Calu3 (cell line): ENCODE measurements at regions not wholly inside any gene's neighbourhood (a gene's known extent, or its start where the extent isn't known, plus 50 kb on each side); places are given as distances from the start of the nearest gene placed in this dataset.
"Not testable (repeated sequence)": the region's sequence is repeated elsewhere in the genome, so short reads cannot be mapped to it uniquely, and the experiment has no call there.

ENCODE experiments used
- BruUV-seq: library from RNA; stranded (reverse); fragments of 400-500 nt; replicated peaks from 2 replicates; lab custom pipeline; 2021; lab: Mats Ljungman, UMichigan
- CTCF ChIA-PET: fragments of 300-600 bp; sonication (Branson Sonifier 250); formaldehyde crosslinking; loops from one replicate; lab custom pipeline; 2022; ENCODE audit warnings: antibody characterized with exemption; lab: Charles Lee
- DNase-seq: peaks from one replicate; pipeline ENCODE4 v3.0.0; 2022
- H3K27ac Mint-ChIP-seq: one replicate; pipeline ENCODE4 v1.8.0; 2022; ENCODE audit warnings: mixed read lengths; ENCODE audit not compliant: unreplicated experiment
- H3K27me3 Mint-ChIP-seq: one replicate; pipeline ENCODE4 v1.8.0; 2022; ENCODE audit warnings: mixed read lengths; ENCODE audit not compliant: unreplicated experiment
- H3K36me3 Mint-ChIP-seq: one replicate; pipeline ENCODE4 v1.8.0; 2022; ENCODE audit warnings: mild to moderate bottlenecking, moderate library complexity, mixed read lengths; ENCODE audit not compliant: insufficient read depth, unreplicated experiment
- H3K4me1 Mint-ChIP-seq: one replicate; pipeline ENCODE4 v1.8.0; 2022; ENCODE audit warnings: mild to moderate bottlenecking, low read depth, mixed read lengths; ENCODE audit not compliant: unreplicated experiment
- H3K4me3 Mint-ChIP-seq: one replicate; pipeline ENCODE4 v1.8.0; 2022; ENCODE audit warnings: mild to moderate bottlenecking, low read depth, moderate library complexity, mixed read lengths; ENCODE audit not compliant: unreplicated experiment
- H3K9me3 Mint-ChIP-seq: one replicate; pipeline ENCODE4 v1.8.0; 2022; ENCODE audit warnings: low read depth, mixed read lengths; ENCODE audit not compliant: unreplicated experiment
- CTCF ChIP-seq: fragments of 200-600 bp; IDR thresholded peaks from one replicate; pipeline ENCODE4 v1.8.0; 2022; ENCODE audit warnings: antibody characterized with exemption; ENCODE audit not compliant: unreplicated experiment
- intact Hi-C: fragments of 100-400 bp; cut with micrococcal nuclease; formaldehyde crosslinking; loops from one replicate; pipeline ENCODE4 v1.10.0; 2022; ENCODE audit not compliant: unreplicated experiment

DNA sequence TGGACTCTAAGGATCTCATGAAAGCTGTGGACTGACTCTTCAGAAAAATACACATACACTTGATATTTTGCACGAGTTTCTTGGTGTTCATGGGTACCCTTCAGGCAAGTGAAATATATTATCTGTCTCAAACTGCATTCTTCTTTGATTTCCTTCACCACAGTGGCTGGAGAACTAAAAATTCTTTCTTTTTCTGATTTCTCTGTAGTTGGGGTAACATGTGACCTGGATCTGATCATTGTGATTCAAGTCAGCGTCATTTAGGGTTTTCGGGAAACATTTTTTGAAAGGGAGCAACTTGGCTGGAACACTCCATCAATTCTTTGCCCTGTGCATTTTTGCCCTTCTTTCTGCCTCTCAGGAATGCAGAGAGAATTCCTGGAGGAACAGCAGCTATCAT is 205.8 kb downstream of the OR2B2 start:
- CTCF ChIA-PET, result no interaction called here
- TF ChIP-seq CTCF, result no peak
- DNase-seq, result no peak
- no TSS peak for BruUV-seq
- Mint-ChIP-seq H3K4me3 (no peak overlapping the region), H3K4me1 (no peaks in the 10 kb centered on the region), H3K27me3 (no peaks in the 10 kb centered on the region), H3K27ac (no peak overlapping the region), H3K9me3 (no peaks in the 10 kb centered on the region), H3K36me3 (peaks cover 13% of the 10 kb centered on the region)
- intact Hi-C loops, result no loop called here

GRCh38 chr6:27700337-27700736 is 211.9 kb downstream of the OR2B2 start:
- Mint-ChIP-seq H3K4me1 (no peaks in the 10 kb centered on the region), H3K36me3 (peaks cover 5% of the 10 kb centered on the region), H3K27ac (no peak overlapping the region), H3K9me3 (peaks cover 2% of the 10 kb centered on the region), H3K4me3 (no peak overlapping the region), H3K27me3 (no peaks in the 10 kb centered on the region)
- CTCF ChIA-PET, result interaction anchor here (0.6 kb wide), 1 partner anchor 8 kb away, joined by 3 read pairs; no protein-coding TSS in a partner anchor
- no peak for TF ChIP-seq CTCF
- BruUV-seq, result no TSS peak
- DNase-seq, result no peak
- intact Hi-C loops, result no loop called here

DNA sequence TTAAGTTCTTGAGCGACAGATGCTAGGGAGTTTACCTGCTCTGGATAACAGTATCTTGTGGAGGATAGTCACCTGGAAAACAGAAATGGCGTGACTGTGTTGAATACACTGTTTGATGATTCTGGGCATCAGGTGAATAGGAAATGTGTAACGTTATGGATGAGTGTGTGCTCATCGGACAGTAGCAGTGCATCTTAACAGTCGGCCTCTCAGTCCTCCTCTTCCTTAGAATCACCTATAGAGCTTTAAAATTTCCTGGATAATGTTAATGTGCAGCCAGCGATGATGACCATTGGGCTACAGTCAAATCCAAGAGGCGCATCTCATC is 217.7 kb downstream of the OR2B2 start:
- H3K4me3 Mint-ChIP-seq, result peak overlapping the region; percentile 94
- peaks cover 21% of the 10 kb centered on the region for H3K36me3 Mint-ChIP-seq
- H3K9me3 Mint-ChIP-seq, result no peaks in the 10 kb centered on the region
- no peaks in the 10 kb centered on the region for H3K27me3 Mint-ChIP-seq
- no peaks in the 10 kb centered on the region for H3K4me1 Mint-ChIP-seq
- no peak for DNase-seq
- H3K27ac Mint-ChIP-seq, result peak overlapping the region; percentile 98
- BruUV-seq, result no TSS peak
- no peak for TF ChIP-seq CTCF
- CTCF ChIA-PET, result interaction anchor here (0.6 kb wide), 1 partner anchor 498 kb away, joined by 4 read pairs; no protein-coding TSS in a partner anchor
- intact Hi-C loops, result loop anchor here (2.0 kb wide), 1 partner anchor 58 kb away; no protein-coding TSS in a partner anchor

DNA sequence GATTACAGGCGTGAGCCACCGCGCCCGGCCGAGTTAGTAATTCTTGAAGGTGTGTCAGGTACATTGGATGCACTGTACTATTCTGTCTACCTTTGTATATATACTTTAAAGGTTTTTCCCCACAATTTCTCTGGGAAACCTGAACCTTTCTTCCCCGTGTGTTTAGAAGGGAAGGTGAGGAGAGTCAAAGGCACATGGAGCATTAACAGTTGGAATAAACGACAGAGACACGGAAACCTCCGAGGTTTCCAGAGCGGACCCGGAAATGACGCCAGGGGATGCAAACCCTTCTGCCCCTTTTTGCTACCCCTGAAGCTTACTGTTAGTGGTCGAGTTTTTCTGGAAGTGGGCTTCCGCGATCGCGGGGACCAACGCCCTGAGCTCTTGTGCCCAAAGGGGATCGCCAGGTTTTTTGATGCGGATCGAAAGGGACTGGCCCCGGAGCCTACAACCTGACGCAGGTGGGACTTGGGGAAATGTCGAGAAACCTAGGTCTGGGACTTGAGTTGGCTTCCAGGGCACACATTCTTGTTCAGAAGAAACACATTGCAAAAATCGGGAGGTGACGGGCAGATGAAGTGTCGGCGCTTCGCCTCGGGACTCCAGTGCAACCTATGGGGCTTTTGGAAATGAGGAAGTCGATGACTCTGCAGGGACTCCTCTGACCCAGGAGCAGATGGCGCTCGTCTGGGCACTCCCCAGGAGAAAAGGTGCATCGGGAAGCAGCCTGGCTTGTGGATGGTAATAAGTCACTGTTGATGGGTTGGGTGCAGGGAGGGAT is 218.2 kb downstream of the OR2B2 start:
- peak overlapping the region; percentile 94 for H3K4me3 Mint-ChIP-seq
- BruUV-seq, result TSS peak; percentile 70
- no peaks in the 10 kb centered on the region for H3K4me1 Mint-ChIP-seq
- peak; percentile 62 for DNase-seq
- peaks cover 21% of the 10 kb centered on the region for H3K36me3 Mint-ChIP-seq
- no peaks in the 10 kb centered on the region for H3K27me3 Mint-ChIP-seq
- intact Hi-C loops, result loop anchor here (2.0 kb wide), 1 partner anchor 59 kb away; no protein-coding TSS in a partner anchor
- peak overlapping the region; percentile 98 for H3K27ac Mint-ChIP-seq
- H3K9me3 Mint-ChIP-seq, result no peaks in the 10 kb centered on the region
- CTCF ChIA-PET, result interaction anchor here (0.6 to 0.7 kb wide), 4 partner anchors 9 to 497 kb away, joined by 3 to 5 read pairs (median 4); no protein-coding TSS in a partner anchor
- no peak for TF ChIP-seq CTCF

- intact Hi-C loops, BruUV-seq, H3K9me3 Mint-ChIP-seq, H3K4me3 Mint-ChIP-seq, DNase-seq, H3K27me3 Mint-ChIP-seq, H3K27ac Mint-ChIP-seq, CTCF ChIA-PET: not testable (repeated sequence)
- Mint-ChIP-seq H3K36me3 (peaks cover 36% of the 10 kb centered on the region), H3K4me1 (peaks cover 12% of the 10 kb centered on the region)
These were observed 219.2 kb upstream of the ZNF184 start for GRCh38 chr6:27692133-27692532.
